ENCODE measurements at regions not wholly inside any gene's neighbourhood (a gene's known extent, or its start where the extent isn't known, plus 50 kb on each side); places are given as distances from the start of the nearest gene placed in this dataset.
"Not testable (repeated sequence)": the region's sequence is repeated elsewhere in the genome, so short reads cannot be mapped to it uniquely, and the experiment has no call there.

DNA sequence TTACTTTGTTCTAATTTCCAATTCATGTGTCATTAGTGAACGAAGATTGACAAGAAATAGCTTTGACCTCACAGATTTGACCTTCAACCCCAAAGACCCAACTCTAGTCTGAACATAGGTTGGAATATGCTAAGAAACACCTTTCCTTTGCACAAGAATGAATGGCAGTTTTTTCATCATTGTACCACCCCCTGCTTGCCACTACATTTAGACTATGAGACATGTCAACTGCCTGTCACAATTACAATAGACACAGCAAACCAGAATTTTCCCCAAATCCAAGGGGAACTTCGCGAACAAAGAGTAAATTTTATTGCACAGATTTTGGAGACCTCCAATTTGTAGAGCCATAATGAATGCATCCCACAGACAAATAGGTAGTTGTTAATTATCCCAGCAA, 535.4 kb downstream of the PRKD1 start:
- DNase-seq (ENCODE audit: low read depth): no peak
- TF ChIP-seq, protein P1, sequence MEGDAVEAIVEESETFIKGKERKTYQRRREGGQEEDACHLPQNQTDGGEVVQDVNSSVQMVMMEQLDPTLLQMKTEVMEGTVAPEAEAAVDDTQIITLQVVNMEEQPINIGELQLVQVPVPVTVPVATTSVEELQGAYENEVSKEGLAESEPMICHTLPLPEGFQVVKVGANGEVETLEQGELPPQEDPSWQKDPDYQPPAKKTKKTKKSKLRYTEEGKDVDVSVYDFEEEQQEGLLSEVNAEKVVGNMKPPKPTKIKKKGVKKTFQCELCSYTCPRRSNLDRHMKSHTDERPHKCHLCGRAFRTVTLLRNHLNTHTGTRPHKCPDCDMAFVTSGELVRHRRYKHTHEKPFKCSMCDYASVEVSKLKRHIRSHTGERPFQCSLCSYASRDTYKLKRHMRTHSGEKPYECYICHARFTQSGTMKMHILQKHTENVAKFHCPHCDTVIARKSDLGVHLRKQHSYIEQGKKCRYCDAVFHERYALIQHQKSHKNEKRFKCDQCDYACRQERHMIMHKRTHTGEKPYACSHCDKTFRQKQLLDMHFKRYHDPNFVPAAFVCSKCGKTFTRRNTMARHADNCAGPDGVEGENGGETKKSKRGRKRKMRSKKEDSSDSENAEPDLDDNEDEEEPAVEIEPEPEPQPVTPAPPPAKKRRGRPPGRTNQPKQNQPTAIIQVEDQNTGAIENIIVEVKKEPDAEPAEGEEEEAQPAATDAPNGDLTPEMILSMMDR (conservative IDR thresholded peaks at IDR 0.05; ENCODE audit: low read depth, low read length): no peak
- no peak overlapping the region for H3K4me3 ChIP-seq (ENCODE audit: low read depth, low read length)

DNA sequence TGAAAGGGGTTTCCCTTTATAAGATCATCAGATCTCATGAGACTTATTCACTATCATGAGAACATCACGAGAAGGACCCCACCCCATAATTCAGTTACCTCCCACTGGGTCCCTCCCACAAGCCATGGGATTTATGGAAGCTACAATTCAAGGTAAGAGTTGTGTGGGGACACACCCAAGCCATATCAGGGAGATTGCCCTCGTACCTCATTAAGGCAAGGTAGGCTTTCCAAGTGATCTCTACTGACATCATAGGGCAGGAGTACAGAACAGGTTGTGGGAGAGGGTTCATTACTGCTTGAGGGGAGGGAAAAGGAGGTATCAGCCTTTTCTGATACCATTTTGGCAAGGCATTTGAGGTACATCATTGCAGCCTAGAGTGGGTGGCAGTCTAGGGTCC, 524.6 kb downstream of the PRKD1 start:
- no peak for DNase-seq (ENCODE audit: low read depth)
- TF ChIP-seq, protein P1 (conservative IDR thresholded peaks at IDR 0.05; ENCODE audit: low read depth, low read length): no peak
- no peak overlapping the region for H3K4me3 ChIP-seq (ENCODE audit: low read depth, low read length)

DNA sequence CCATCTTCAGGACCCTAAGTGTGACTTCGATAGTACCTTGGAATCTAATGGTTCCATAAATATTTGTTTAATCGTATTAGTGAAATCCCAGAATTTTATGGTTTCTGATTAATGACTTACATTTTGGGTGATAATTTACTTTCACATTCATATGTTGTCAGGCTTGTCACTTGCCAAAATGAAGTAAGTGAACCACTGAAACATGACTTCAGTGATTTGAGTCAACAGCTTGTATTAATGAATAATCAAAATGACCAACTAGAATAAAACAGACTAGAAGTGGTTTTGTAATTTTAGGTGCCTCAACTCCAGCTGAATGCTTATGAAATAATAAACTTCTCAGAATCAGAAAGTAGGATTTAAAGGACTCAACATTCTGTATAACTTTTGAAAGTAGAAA, 517.1 kb downstream of the PRKD1 start:
- DNase-seq (ENCODE audit: low read depth): peak; percentile 57
- TF ChIP-seq, protein P1 (conservative IDR thresholded peaks at IDR 0.05; ENCODE audit: low read depth, low read length): no peak
- H3K4me3 ChIP-seq (ENCODE audit: low read depth, low read length): no peak overlapping the region

DNA sequence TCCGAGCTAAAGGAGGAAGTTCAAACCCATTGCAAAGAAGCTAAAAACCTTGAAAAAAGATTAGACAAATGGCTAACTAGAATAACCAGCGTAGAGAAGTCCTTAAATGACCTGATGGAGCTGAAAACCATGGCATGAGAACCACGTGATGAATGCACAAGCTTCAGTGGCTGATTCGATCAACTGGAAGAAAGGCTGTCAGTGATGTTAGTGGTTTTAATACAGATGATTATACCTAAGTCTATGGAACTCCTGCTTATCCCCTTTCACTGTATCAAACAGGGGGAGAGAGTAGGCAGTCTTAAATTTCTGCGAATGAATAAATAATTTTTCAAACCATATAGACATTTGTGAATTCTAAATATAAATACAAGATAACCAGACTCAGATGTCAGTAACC, 512.7 kb downstream of the PRKD1 start:
- DNase-seq (ENCODE audit: low read depth): peak; percentile 51
- H3K4me3 ChIP-seq (ENCODE audit: low read depth, low read length): not testable (repeated sequence)

DNA sequence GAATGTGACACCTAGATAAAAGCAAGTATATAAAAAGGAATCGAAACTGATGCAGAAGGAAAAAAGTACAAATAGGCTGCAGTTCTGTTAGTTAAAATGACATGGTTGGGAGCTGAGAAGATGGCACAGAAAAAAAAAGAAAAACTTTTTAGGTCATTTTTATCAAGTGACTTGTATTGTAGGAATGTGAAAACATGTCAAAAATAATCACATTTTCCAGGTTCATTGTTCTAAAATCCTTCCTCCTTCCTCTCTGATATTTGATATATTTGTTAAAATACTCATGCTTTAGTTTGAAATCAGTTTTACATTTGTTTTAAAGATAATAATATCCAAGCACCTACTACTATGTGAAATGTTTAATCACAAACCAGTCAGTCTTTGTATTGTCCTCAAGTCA, 507.9 kb downstream of the PRKD1 start:
- DNase-seq (ENCODE audit: low read depth): no peak
- no peak overlapping the region for H3K4me3 ChIP-seq (ENCODE audit: low read depth, low read length)
- TF ChIP-seq, protein P1 (conservative IDR thresholded peaks at IDR 0.05; ENCODE audit: low read depth, low read length): no peak

DNA sequence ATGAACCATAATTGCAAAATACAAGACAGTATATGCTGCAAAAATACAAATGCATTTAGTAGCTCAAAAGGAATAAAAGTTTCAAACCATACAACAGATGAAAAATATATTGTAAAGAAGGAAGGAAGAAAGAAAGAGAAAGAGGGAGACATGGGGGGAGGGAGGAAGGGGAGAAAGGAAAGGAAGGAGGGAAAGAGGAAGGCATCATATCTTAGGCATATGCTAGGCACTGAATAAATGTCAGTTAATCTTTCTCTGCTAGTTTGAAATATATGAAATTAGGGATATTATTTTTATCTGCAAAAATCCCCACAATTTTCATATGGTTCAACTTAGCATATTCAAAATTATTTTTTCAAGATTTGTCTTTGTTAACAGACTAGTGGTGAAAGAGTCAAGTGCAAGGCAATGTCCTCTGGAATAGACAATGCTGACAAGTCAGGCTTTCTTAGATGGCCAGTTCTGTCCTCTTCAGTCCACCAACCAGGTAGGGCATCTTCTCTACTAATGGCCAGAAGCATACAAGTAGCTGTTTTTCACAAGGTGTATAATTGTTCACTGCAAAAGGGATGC, 506.4 kb downstream of the PRKD1 start:
- DNase-seq (ENCODE audit: low read depth): no peak
- TF ChIP-seq, protein P1 (conservative IDR thresholded peaks at IDR 0.05; ENCODE audit: low read depth, low read length): peak; percentile 7
- H3K4me3 ChIP-seq (ENCODE audit: low read depth, low read length): no peak overlapping the region

DNA sequence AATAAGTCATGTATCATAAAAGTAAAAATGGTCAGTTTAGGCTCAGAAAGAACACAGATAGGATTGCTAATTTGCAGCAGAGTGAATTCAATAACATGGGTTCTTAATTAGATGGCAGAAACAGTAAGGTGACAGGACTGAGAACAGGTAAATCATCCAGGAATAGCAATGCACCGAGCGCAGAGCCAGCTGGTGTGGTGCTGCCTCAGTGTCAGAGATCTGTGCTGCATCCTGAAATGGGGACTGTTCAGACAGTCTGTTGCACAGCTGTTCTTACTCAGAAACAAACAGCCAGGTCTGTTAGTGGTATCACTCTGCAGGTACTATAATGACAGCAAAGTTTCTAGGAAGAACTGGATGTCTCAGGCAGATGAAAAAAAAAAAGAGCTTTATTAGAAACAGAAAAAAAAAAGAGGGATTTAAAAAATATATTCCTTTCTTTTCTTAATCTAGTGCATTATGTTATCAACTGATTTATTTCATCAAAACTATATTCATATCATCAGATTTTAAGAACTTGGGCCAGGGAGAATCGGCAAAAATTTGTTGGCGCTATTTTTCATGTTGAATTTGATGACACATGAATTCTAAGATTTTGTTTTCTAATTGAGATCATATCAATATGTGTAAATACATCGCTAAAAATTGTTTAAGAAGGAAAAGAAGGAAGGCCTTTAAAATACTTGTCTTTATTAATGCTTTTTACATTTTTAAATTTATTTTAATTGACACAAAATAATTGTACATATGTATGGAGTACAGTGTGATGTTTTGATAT, 501.8 kb downstream of the PRKD1 start:
- H3K4me3 ChIP-seq (ENCODE audit: low read depth, low read length): no peak overlapping the region
- TF ChIP-seq, protein P1 (conservative IDR thresholded peaks at IDR 0.05; ENCODE audit: low read depth, low read length): no peak
- no peak for DNase-seq (ENCODE audit: low read depth)
